ENCODE measurements at regions not wholly inside any gene's neighbourhood (a gene's known extent, or its start where the extent isn't known, plus 50 kb on each side); places are given as distances from the start of the nearest gene placed in this dataset.

- no peaks in the 10 kb centered on the region for H3K27me3 ChIP-seq
- H3K36me3 ChIP-seq = no peaks in the 10 kb centered on the region
- H3K4me3 ChIP-seq (ENCODE audit: low read depth in 1 of 2, low read length in 1 of 2) = no peak overlapping the region
- H3K27ac ChIP-seq = no peak overlapping the region
- TF ChIP-seq, protein P1, sequence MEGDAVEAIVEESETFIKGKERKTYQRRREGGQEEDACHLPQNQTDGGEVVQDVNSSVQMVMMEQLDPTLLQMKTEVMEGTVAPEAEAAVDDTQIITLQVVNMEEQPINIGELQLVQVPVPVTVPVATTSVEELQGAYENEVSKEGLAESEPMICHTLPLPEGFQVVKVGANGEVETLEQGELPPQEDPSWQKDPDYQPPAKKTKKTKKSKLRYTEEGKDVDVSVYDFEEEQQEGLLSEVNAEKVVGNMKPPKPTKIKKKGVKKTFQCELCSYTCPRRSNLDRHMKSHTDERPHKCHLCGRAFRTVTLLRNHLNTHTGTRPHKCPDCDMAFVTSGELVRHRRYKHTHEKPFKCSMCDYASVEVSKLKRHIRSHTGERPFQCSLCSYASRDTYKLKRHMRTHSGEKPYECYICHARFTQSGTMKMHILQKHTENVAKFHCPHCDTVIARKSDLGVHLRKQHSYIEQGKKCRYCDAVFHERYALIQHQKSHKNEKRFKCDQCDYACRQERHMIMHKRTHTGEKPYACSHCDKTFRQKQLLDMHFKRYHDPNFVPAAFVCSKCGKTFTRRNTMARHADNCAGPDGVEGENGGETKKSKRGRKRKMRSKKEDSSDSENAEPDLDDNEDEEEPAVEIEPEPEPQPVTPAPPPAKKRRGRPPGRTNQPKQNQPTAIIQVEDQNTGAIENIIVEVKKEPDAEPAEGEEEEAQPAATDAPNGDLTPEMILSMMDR (IDR thresholded peaks at IDR 0.05) = no peak
- no peaks in the 10 kb centered on the region for H3K4me1 ChIP-seq (ENCODE audit: control insufficient read depth in 1 of 2, insufficient read depth in 1 of 2, low read depth in 1 of 2, low read length in 1 of 2)
- H3K9me3 ChIP-seq = no peaks in the 10 kb centered on the region
Observed at GRCh38 chr12:66910366-66910974, 231.6 kb upstream of the GRIP1 start.

GRCh38 chr12:66915306-66915904 lies 236.5 kb upstream of the GRIP1 start:
- no peaks in the 10 kb centered on the region for H3K9me3 ChIP-seq
- no peak overlapping the region for H3K4me3 ChIP-seq (ENCODE audit: low read depth in 1 of 2, low read length in 1 of 2)
- TF ChIP-seq, protein P1 (IDR thresholded peaks at IDR 0.05) = no peak
- no peaks in the 10 kb centered on the region for H3K27me3 ChIP-seq
- no peaks in the 10 kb centered on the region for H3K36me3 ChIP-seq
- H3K4me1 ChIP-seq (ENCODE audit: control insufficient read depth in 1 of 2, insufficient read depth in 1 of 2, low read depth in 1 of 2, low read length in 1 of 2) = no peaks in the 10 kb centered on the region
- H3K27ac ChIP-seq = no peak overlapping the region

GRCh38 chr12:66916189-66916588 lies 237.3 kb upstream of the GRIP1 start:
- Histone ChIP-seq H3K27ac (no peak overlapping the region), H3K4me1 (ENCODE audit: control insufficient read depth in 1 of 2, insufficient read depth in 1 of 2, low read depth in 1 of 2, low read length in 1 of 2) (no peaks in the 10 kb centered on the region), H3K9me3 (no peaks in the 10 kb centered on the region), H3K27me3 (no peaks in the 10 kb centered on the region), H3K4me3 (ENCODE audit: low read depth in 1 of 2, low read length in 1 of 2) (no peak overlapping the region), H3K36me3 (no peaks in the 10 kb centered on the region)
- TF ChIP-seq, protein P1 (IDR thresholded peaks at IDR 0.05) = no peak

GRCh38 chr12:66919466-66919865 lies 240.6 kb upstream of the GRIP1 start:
- Histone ChIP-seq H3K27ac (no peak overlapping the region), H3K4me1 (ENCODE audit: control insufficient read depth in 1 of 2, insufficient read depth in 1 of 2, low read depth in 1 of 2, low read length in 1 of 2) (no peaks in the 10 kb centered on the region), H3K36me3 (no peaks in the 10 kb centered on the region), H3K4me3 (ENCODE audit: low read depth in 1 of 2, low read length in 1 of 2) (no peak overlapping the region), H3K9me3 (no peaks in the 10 kb centered on the region), H3K27me3 (no peaks in the 10 kb centered on the region)
- TF ChIP-seq, protein P1 (IDR thresholded peaks at IDR 0.05) = no peak

- no peak overlapping the region for H3K27ac ChIP-seq
- no peaks in the 10 kb centered on the region for H3K9me3 ChIP-seq
- TF ChIP-seq, protein P1 (IDR thresholded peaks at IDR 0.05) = no peak
- H3K4me1 ChIP-seq (ENCODE audit: control insufficient read depth in 1 of 2, insufficient read depth in 1 of 2, low read depth in 1 of 2, low read length in 1 of 2) = no peaks in the 10 kb centered on the region
- no peak overlapping the region for H3K4me3 ChIP-seq (ENCODE audit: low read depth in 1 of 2, low read length in 1 of 2)
- no peaks in the 10 kb centered on the region for H3K27me3 ChIP-seq
- H3K36me3 ChIP-seq = no peaks in the 10 kb centered on the region
Observed at GRCh38 chr12:66920205-66920604, 241.3 kb upstream of the GRIP1 start.
